ENCODE measurements at regions not wholly inside any gene's neighbourhood (a gene's known extent, or its start where the extent isn't known, plus 50 kb on each side); places are given as distances from the start of the nearest gene placed in this dataset.
"Not testable (repeated sequence)": the region's sequence is repeated elsewhere in the genome, so short reads cannot be mapped to it uniquely, and the experiment has no call there.

DNA sequence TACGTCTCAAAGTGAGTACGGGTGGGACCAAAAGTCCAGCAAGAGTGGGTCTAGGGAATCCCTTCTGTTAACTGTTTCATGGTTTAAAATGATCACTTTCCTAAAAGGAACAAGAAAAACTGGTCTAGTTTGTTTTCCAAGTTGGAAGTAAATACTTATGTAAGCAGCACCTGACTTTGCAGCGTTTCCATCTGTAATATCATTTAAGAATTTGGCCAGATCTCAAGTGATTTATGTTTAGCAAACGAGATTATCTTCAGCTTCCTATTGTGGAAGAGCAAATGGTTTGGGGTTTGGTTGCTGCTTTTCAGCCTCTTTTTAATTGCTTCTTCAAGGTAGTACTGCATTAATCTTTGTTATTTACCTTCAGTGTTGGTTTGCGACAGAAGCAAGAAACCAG lies 50.4 kb downstream of the FHIP1A start:
- no peak for DNase-seq

DNA sequence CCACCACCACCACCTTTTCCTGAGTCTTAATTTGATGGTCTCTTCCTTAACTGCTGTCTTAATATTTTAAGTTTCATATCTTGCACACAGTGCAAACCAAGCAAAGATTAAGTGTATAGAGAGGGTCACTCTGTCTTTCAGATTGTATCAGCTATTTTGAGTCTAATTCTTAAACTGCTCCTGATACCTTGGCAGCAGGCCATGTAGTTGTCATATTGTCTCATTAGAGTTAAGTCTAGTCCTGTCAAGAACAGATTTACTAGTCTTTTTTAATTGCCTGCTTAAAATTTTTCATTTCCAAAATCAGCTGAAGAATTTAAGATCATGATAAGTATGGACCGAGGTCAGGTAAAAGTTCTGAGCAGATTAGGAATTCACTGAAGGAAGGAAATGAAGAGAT lies 51.5 kb downstream of the FHIP1A start:
- no peak for DNase-seq

DNA sequence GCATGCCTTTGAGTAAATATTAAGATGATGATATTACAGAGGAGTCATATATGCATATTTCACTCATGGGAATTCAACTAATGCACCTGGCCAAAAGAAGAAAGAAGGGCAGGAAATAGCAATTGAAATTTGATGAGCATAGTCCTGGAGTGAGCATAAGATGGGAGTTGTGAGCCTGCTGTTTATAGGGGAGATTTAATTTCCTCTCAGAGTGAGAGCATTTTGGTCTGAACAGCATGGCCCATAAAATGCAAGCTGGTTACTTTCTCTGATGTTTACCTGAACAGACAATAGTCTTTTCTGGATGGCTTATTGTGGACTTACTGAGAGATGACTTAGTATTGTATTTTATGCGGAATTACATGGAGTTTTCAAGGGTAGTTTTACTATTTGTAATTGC lies 53.6 kb downstream of the FHIP1A start:
- no peak for DNase-seq

DNA sequence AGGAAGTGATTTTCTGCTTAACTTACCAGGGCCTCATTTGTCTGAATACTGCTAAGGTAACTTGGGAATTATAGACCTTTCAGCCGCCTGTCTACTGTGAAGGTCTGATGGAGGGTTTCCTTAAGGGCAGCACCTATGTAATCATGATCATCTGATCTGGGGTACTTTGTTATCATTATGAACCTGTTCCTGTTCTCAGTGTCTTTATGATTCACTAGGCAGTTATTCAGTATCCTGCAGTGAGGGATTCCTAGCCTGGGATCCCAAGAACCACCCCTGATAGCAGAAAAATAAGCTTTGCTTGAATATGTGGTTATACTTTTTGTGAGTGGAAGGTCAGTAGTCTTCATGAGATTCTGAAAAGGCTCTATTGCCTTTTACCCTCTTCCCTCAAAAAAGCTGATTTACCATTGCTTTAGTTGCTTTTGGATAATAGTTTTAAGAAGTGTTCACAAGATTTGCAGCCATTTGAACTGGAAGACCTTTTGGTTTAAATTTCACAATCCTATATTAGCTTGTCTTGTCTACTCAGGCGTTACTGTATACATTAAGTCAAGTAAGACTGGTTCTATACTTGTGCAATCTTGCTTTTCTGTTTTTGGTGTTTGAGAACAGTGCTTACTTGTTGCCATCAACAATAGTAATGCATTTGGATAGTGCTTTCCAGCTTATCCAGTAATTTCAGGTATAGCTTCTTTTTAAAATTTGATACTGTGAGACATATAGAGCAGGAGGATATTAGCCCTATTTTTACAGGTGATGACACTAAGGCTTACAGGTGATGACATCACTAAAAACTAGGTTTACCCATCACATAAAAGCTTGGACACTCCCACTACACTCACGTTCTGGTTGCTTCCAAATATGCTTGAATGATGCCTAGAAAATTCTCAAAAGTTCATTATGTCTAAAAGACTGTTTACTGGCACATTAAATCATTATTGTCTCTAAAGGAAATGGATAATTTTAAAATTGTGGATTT lies 60.0 kb downstream of the FHIP1A start:
- no peak for DNase-seq

DNA sequence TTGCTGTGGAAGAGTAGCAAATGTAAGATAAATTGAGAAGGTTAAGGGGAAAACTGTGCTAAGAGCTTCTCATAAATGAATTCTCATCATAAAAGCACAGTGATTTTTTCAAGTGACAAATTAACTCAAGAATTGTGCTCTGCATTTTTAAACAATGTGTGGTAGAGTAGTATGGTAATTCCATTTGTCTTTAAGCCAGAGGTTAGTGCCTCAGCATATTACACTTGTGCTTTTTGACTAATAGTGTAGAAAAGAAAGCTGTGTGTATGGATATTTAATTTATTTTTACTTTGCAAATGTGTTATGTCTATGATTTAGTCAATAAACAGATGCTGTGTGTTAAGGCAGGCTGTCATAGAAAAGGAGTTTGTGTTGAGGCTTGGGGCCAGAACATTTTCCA lies 61.0 kb downstream of the FHIP1A start:
- DNase-seq: no peak

DNA sequence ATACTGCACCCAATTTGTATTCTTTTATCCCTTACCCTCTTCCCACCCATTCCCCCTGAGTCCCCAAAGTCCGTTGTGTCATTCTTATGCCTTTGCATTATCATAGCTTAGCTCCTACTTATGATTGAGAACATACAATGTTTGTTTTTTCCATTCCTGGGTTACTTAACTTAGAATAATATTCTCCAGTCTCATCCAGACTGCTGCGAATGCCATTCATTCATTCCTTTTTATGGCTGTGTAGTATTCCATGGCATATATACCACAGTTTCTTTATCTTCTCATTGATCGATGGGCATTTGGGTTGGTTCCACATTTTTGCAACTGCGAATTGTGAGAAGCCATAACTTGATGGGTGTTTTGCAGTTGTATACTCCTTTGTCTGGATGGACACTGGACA lies 62.8 kb downstream of the FHIP1A start:
- no peak for DNase-seq

DNA sequence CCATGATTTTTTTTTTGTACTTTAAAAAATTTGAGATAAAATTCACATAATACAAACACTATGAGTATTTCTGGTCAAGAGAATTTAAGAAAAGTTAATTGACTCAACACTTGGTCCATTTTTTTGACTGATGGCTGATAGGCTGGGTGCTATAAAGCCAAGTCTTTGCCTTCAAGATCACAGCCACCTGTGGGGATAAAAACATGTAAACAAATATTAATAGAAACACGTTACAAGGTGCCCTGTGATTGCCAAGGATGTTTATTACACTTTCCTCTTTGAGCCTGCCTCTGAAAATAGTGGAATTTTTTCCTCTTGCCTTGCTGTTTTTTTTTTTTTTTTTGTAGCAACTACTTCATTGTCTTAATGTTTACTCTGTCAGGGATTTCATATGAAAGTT lies 63.3 kb downstream of the FHIP1A start:
- no peak for DNase-seq

DNA sequence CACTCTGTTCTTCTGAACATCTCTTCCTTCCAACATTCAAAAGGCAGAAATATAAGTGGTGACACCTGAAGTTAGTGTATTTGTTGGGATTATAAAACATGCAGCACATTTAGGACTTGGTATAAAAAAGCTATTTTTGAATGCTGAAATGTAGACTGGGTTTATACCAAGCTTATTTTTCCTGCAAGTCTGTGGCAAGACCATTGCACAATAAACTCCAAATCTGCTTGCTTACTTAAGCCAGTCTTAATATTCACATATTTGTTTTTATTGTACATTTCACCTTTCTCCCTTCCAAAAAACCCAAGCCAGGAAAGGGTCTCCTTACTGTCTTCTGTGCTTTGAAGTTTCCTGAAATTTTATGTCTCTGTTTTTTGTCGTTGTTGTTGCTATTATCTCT lies 63.7 kb downstream of the FHIP1A start:
- DNase-seq: no peak

DNA sequence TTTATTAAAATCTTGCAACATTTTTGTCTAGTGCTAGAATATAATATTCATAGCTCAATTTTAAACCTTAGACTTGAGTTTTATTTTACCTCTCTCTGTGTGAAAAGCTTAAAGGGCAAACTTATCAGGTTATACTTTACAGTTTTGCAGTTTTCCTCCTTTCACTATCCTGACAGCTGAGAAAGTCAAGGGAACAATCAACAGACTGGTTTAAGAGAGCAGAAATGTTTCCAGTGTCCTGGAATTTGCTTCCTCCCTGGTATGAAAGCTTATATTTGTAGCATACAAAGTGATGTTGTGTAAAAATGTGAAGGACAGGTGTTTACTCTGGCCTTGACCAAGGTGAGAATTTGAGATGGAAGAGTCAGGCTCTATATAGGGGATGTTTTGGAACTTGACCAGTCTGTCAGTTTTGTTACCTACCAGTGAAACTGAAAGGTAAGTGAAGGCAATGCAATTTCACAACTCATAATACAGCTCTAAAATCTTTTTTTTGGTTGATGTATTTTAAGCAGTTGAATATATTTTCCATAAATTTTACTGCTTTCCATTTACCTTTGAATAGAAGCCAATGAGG lies 64.6 kb downstream of the FHIP1A start:
- DNase-seq: no peak

DNA sequence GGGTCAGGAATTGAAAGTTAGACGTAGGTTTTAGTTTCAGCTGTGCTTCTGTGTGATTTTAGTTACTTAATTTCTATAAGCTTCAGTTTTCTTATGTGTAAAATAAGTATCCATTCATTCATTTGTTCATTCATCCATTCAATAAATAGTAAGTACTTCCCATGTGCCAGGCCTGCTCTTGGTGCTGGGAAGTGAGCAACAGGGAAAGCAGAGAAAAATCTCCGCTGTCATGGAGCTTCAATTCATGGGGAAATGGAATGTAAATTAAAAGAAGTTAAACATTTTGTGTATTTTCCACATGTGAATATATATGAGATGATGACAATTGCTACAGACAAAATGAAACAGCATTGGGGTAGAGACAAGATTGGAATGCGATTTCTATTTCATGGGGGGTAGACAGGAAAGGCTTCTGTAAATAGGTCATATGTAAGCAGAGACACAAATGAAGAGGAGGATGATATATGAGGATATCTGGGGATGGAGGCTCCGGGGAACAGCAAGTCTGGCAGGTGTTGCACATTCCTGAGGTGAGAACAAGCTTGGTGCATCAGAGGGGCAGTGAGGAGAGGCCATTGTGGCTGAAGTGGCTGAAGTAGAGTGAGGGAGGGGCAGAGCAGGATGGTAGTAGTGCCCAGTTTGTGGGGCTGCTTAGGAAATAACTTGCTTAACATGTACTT lies 66.2 kb downstream of the FHIP1A start:
- DNase-seq: no peak

DNA sequence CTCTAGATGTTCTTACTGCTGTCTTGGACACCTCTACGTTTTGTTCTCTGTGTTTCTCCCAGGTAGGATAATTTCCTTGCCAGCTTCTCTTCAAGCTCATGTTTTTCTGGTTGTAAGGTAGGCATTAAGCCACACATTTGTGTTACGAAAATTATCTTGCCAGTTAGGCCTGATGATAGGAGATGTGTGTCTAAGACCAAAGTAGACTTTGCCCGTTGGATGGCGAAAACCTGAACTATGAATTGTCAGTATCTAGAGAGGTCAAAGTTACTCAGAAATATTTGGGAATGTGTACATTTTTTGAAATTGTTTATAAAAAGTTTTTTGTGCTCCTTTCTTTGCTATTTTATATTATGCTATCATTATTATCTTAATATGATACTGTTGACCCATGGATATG lies 72.8 kb downstream of the FHIP1A start:
- DNase-seq: no peak

DNA sequence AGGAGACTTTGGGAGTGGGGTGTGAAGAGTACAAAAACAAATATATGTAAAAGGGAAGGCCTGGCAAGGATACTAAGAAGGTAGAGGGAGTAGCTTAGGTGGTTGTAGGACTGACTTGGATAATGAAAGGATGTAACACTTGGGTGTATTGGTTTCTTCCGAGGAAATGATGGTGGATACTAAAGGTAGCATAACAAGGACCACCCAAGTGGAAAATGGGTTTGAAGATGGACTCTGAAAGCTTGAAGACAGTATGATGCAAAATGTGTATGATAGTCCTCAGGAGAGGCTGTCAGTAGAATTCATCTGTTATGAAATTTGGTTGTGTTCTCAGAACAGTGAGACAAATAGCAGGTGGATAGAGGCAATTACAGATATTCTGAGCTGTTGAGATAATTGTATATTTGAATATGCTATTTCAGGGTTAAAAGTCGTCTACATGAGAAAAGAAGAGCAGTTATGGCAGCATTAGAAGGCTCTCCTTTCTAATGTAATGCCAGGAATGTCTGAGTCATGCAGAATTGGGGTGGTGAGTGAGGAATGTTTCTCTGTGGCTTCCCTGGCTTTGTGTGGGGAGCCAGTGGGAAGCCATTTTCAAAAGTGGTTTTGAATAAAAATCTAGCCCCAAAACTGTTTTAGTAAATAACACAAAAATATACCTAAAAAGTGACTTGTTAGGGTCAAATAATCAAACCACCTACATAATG lies 75.6 kb downstream of the FHIP1A start:
- DNase-seq: no peak

DNA sequence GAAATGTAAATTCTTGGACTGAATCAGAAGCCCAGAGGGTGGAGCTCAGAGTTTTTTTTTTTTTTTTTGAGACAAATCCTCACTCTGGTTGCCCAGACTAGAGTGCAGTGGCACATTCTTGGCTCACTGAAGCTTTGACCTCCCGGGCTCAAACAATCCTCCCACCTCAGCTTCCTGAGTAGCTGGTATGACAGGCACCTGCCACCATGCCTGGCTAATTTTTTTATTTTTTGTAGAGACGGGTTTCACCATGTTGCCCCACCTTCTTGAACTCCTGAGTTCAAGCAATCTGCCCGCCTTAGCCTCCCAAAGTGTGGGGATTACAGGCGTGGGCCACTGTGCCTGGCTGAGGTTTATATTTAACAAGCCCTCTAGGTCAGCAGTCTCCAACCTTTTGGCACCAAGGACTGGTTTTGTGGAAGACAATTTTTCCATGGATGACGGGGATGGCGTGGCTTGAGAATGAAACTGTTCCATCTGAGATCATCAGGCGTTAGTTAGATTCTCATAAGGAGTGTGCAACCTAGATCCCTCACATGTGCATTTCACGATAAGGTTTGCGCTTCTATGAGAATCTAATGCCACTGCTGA lies 76.7 kb downstream of the FHIP1A start:
- DNase-seq: no peak

DNA sequence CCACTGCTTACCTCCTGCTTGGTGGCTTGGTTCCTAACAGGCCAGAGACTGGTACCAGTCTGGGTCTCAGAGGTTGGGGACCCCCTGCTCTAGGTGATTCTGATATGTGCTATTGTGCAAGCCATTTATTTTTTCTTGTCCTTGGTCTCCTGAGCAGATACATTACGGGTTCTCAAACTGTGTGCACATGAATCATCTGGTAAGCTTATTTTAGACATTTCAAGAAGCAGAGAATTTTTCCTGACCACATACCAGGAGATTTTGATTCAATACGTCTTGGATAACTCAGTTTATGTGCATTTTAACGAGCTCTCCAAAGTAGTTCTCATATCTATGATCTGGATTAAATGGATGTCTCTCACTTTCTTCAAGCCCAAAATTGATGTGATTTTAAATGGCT lies 77.2 kb downstream of the FHIP1A start:
- DNase-seq: no peak

DNA sequence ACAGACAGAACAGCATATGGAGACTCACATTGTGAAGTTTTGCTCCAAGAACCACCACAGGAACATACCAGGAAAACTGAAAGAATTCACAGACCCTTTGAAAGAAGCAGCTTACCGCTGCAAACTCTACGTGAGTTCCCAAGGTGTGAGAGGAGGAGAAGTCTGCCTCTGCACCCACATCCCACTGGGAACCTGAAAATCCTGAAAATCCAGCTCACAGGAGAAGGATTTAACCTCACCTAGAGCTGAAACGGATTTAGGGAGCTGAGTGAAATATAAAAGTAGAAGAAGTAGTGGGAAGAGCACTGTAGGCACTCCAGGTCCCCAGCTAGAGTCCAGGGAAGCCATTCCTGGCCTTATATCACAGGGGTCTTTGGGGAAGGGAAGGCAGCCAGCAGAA lies 80.0 kb downstream of the FHIP1A start:
- no peak for DNase-seq

DNA sequence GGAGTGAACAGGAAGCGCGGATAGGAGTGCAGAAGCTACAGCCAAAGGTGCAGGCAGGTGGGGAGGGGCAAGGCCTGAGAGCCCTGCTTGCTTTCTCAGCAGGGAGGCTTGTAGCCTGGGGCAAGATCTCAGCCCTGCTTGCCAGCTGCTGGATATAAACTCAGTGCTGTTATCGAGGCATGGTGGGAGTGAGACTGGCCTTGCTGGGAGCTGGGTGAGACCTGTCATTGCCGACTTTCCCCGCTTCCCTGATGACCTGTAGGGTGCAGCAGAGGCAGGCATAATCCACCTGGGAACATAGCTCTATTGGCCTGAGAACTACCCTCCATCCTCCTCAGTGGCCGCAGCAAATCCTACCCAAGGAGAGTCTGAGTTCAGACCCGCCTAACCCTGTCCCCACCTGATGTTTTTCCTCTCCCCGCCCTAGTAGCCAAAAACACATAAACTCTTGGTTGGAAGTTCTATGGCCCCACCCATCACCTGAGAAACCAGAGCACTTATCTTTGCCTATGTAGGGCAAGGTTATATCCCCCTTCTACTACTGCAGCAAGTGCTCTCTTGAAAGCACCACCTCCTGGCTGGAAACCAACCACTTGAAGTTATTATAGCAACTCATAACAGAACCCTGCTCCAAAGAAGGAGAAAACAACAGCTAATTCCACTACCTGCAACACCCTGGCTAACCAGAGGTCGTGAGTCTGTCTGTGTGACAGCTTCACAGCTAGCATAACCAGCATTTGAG lies 80.7 kb downstream of the FHIP1A start:
- DNase-seq: no peak

DNA sequence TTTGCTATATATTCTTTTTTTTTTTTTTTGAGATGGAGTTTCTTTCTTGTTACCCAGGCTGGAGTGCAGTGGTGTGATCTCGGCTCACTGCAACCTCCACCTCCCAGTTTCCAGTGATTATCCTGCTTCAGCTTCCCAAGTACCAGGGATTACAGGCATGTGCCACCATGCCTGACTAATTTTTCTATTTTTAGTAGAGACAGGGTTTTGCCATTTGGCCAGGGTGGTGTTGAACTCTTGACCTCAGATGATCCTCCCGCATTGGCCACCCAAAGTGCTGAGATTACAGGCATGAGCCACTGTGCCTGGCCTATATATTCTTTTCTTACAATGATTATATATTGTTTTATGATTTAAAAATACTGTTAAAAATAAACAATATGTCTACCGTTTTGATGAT lies 86.6 kb downstream of the FHIP1A start:
- DNase-seq: not testable (repeated sequence)

DNA sequence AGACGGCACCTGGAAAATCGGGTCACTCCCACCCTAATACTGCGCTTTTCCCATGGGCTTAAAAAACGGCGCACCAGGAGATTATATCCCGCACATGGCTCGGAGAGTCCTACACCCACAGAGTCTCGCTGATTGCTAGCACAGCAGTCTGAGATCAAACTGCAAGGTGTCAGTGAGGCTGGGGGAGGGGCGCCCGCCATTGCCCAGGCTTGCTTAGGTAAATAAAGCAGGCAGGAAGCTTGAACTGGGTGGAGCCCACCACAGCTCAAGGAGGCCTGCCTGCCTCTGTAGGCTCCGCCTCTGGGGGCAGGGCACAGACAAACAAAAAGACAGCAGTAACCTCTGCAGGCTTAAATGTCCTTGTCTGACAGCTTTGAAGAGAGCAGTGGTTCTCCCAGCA lies 102.6 kb downstream of the FHIP1A start:
- not testable (repeated sequence) for DNase-seq

DNA sequence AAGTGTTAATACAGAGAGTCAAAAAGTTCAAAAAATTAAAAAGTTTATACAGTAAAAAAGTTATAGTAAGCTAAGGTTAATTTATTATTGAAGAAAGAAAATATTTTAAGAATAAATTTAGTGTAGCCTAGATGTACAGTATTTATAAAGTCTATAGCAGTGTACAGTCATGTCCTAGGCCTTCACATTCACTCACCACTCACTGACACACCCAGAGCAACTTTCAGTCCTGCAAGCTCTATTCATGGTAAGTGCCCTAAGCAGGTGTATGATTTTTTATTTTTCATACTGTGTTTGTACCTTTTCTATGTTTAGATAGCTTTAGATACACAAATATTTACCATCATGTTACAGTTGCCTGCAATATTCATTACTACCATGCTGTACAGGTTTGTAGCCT lies 108.9 kb downstream of the FHIP1A start:
- DNase-seq: no peak

DNA sequence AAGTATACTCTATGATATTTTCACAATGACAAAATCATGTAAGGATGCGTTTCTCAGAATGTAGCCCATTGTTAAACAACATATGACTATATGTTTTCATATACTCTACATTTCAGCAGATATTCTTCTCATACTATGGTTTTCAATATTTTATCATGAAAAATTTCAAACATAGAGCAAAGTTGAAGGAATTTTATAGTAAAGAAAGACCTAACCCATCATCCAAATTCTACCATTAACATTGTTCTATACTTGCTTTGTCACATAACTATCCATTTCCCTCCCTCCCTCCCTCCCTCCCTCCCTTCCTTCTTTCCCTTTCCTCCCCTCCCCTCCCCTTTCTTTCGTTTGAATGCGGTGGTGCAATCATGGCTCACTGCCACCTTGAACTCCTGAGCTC lies 109.4 kb downstream of the FHIP1A start:
- no peak for DNase-seq

DNA sequence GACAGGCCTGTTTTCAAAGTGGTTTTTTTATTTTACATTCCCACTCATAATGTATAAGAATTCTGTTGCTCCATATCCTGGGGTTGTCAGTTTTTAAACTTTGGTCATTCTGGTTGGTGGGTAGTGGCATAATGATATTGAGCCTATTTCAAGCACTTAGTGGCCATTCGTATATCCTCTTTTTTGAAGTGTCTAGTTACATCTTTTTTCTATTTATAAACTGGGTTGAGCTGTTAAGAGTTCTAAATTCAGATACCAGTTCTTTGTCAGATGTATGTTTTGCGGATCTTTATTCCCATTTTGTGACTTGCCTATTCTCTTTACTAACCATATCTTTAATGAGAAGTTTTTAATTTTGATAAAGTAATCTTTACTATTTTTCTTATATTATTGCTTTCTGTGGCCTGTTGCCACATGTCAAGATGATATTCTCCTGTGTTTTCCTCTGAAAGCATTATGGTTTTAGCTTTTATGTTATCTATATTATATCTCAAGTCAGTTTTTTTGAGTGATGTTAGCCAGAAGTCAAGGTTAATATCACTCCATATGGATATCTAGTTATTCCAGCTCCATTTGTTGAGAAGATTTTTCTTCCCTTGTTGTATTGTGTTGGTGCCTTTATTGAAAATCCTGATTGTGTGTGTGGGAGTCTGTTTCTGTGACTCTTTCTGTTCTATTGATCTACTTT lies 110.9 kb downstream of the FHIP1A start:
- DNase-seq: no peak
